Activated CD8-positive, alpha-beta memory T cell treated with anti-CD3 and anti-CD28 coated beads, Interleukin-2, amount 50 U/mL, for 4 hours (primary cell): ENCODE measurements at regions not wholly inside any gene's neighbourhood (a gene's known extent, or its start where the extent isn't known, plus 50 kb on each side); places are given as distances from the start of the nearest gene placed in this dataset.

ENCODE experiments used
- DNase-seq: peaks from one replicate; pipeline ENCODE4 v3.0.0-alpha.2; 2020

- no peak for DNase-seq
Measured at GRCh38 chr6:113318575-113318917, 538.6 kb upstream of the MARCKS start.

GRCh38 chr6:113320653-113321052 is 536.5 kb upstream of the MARCKS start:
- DNase-seq, result no peak

GRCh38 chr6:113326781-113327180 is 530.4 kb upstream of the MARCKS start:
- no peak for DNase-seq

- DNase-seq, result no peak
Measured at GRCh38 chr6:113328886-113329381, 528.2 kb upstream of the MARCKS start.

DNA sequence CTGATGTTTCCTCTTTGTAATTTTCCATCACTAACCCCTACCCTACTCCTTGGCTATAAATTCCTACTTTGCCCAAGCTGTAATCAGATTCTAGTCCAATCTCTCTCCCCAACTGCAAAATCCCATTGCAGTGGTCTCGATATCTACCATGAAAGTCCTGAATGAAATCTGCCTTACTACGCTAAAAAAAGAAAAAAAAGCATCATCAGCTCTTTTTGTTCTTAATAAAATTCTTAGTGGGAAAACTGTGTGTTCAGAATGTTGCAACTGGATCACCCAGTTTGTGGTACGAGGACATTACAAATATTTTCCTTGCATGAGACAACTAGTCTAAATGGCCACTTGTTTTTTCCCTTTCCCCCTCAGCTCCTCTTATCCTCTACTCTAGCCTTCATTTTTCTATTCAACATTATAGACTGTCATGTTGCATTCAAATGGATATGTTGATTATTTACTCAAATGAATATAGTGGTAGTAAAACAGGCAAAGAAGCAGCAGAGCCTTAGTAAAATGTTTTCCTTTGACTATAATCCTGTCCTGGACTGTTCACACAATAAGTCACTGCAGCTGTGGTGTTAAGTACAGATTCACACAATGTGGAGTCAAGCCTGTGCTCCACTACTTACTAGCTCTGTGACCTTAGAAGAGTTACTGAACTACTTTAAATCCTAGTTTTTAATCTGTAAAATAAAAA is 527.1 kb upstream of the MARCKS start:
- no peak for DNase-seq

GRCh38 chr6:113330636-113330946 is 526.6 kb upstream of the MARCKS start:
- DNase-seq, result no peak

DNA sequence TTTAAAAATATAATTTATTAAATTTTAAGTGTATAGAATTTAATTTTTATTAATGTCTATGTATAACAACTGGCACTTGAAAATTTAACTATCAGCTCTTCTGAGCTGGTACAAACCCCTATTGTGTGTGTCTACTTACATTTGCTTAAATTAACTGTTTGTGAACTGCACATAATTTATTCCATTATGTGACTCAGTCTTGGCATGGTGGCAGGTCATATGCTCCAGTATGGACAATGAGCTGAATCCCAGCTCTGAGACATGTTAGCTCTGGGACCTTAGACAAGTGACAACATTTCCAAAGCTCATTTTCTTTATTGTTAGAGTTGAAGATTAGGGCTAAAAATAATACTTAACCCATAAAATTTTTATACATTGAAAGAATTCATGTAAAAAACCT is 526.1 kb upstream of the MARCKS start:
- no peak for DNase-seq

- no peak for DNase-seq
Measured at GRCh38 chr6:113338644-113339043, 518.5 kb upstream of the MARCKS start.

- DNase-seq, result no peak
Measured at GRCh38 chr6:113339209-113339608, 517.9 kb upstream of the MARCKS start.

DNA sequence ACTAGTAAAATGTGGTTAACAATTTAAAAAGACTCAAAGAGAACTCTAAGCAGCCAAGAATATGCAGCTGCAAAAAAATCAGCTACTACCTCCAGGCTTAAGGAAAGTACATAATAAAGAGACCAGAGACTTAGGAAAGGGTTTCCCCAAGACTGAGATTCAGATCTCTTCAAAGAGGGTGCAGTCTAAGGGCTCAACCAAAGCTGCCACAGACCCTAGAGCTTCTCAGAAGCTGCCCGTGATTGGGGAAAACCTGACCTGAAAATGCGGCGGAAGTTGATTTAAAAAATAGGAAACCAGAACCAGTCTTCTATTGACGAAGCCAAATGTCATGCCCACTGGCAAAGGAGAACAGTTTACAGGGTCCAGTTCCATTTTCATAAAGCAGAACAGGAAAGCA is 516.8 kb upstream of the MARCKS start:
- DNase-seq, result no peak

- DNase-seq, result no peak
Measured at GRCh38 chr6:113343940-113344339, 513.2 kb upstream of the MARCKS start.

DNA sequence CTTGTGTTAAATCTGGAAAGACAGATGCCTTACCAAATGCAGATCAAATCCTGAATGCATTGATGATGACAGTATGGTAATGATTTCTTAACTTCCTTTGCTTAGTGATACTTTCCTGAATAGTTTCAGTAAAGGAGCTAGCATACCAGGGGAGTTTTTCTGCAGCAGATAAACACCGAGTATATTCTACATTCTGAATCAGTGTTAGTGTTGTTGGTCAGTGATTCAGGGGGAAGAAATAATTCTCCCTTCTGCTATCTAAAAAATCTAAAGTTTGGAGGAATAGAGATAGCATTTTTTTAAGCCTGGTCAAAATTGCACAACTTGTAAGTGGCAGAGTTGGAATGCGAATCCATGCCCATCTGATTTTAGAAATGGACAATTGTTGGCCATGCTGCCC is 512.2 kb upstream of the MARCKS start:
- DNase-seq, result no peak

GRCh38 chr6:113347436-113347835 is 509.7 kb upstream of the MARCKS start:
- no peak for DNase-seq

DNA sequence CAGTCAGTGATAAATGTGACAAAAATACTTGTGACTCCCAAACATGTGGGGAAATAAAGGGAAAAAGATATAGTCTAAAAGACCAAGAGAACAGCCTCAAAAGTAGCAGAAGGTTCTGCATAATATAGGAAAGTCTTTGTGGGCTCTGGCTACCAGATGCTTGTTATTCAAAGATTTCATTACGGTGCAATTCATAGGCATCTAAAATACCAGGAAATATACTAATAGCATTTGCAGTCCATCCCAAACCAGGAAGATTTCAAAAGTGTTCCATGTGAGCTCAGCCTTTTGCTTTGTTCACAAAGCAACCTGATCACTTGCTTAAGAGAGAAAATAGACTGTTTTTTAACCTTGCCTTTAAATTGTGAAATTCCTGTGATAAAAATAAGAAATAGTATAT is 506.7 kb upstream of the MARCKS start:
- DNase-seq, result no peak

GRCh38 chr6:113351173-113351834 is 505.8 kb upstream of the MARCKS start:
- no peak for DNase-seq

DNA sequence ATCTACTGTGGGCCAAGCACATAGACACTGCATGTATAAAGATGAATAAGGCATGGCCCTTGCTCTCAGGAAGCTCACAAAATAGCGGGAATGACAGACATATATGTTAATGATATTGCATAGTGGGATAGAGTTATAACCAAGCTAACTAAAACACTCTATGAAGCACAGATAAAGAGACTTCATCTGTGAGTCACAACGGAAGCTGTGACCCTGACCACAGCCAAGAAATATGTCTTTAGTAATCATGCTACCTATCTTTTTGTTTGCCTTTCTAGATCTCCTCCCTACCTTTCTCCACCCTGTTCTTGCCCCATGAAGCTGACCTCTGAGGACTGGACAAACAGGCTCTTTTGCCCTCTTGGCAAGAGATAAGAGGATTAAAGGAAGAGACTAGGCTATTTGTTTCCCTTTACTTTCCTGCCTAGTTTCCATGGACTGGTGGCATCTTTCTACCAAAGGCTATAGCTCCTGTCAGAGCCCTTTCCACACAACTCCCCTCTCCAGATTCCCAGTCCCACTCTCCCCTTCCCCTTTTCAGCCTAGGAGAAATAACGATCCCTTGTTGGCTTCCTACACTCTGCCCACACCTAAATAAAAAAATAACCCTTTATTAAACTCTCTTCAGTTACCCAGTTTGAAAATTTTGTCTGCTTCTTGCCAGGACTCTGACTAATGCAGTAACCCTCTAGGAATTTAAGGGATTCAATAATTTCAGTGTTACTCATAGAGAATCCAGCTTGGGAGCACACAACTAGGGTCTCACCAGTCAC is 504.9 kb upstream of the MARCKS start:
- no peak for DNase-seq

DNA sequence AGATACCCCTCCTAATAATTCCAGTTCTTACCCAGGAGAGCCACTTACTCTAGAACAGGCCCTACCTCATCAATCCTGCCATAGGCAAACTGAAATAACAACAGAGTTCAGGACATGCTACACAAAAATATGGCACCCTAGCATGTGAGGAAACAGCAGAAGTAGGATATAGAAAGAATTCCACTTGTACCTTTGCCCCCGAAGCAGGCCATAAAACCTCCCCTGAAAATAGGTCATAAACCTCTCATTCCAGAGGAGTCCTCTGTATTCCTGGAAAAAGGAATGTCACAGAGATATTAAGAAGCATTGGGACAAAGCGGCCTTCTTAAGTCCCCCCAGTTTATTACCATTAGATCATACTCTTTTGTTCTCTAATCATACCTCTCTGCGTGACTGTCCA is 504.3 kb upstream of the MARCKS start:
- no peak for DNase-seq

- no peak for DNase-seq
Measured at GRCh38 chr6:113353392-113353791, 503.8 kb upstream of the MARCKS start.

DNA sequence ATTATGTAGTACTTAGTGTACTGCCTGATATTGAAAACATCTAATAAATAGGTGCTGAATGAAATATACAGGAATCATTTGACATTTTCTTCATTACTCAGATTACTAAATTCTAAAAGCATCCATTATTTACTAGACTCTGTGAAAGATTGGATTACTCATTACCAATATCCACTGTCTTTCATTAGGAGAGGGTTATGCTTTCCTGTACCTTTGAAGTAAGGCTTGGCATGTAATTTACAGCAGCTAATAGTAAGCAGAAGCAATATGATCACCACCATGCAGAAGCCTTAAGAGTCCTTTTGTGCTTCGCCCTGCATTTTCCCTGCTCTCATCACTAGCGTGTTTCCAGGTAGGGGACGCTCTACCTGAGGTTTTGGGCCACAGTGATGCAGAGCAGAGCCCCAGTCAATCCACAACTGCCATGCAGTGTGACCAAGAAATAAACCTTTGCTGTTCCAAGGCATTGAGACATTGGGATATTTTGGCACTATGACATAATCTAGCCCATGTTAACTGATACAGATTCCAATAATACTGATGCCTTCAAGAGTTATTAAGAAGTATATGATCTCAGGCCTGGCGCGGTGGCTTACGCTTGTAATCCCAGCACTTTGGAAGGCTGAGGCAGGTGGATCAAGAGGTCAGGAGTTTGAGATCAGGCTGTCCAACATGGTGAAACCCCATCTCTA is 502.8 kb upstream of the MARCKS start:
- no peak for DNase-seq

GRCh38 chr6:113356139-113356538 is 501.0 kb upstream of the MARCKS start:
- DNase-seq, result no peak

DNA sequence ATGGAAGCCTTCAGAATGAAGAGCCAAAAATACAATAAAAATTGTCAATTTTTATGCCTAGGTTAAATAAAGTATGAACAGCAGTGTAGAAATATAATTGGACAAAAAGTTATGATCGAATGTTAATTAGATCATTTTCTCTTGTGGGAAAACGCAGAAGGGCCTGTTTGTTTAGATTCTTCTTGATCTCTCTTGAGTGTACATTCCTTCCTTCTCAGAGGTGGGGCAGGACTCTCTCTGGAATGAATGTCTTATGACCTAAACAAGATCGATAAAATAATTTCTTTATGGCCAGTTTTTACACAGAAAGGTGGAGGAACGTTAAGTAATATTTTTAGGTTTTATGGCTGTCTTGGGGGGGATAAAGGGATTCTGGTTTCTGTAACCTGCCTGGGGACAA is 500.1 kb upstream of the MARCKS start:
- no peak for DNase-seq

- no peak for DNase-seq
Measured at GRCh38 chr6:113358063-113358583, 499.0 kb upstream of the MARCKS start.
